ENCODE measurements at regions not wholly inside any gene's neighbourhood (a gene's known extent, or its start where the extent isn't known, plus 50 kb on each side); places are given as distances from the start of the nearest gene placed in this dataset.

GRCh38 chr10:107442035-107442505, 277.6 kb upstream of the SORCS1 start:
- TF ChIP-seq CTCF (conservative IDR thresholded peaks at IDR 0.05; ENCODE audit: low read depth, low read length), result no peak
- no peak overlapping the region for H3K9ac ChIP-seq
- H3K4me3 ChIP-seq (IDR thresholded peaks at IDR 0.05; ENCODE audit: insufficient read depth, low read depth, low read length), result no peak overlapping the region
- H3K27ac ChIP-seq, result no peak overlapping the region
- H2AFZ ChIP-seq (ENCODE audit: low read depth), result no peak overlapping the region
- H3K36me3 ChIP-seq (ENCODE audit: insufficient read depth), result no peaks in the 10 kb centered on the region
- no peaks in the 10 kb centered on the region for H3K27me3 ChIP-seq (ENCODE audit: insufficient read depth, low read depth)
- no peaks in the 10 kb centered on the region for H3K79me2 ChIP-seq (ENCODE audit: insufficient read depth, low read depth)
- H3K4me2 ChIP-seq, result no peak overlapping the region
- H3K4me1 ChIP-seq (ENCODE audit: low read depth, poor library complexity, severe bottlenecking), result no peaks in the 10 kb centered on the region
- H4K20me1 ChIP-seq (ENCODE audit: insufficient read depth), result no peaks in the 10 kb centered on the region

- Histone ChIP-seq H3K36me3 (ENCODE audit: insufficient read depth) (no peaks in the 10 kb centered on the region), H3K79me2 (ENCODE audit: insufficient read depth, low read depth) (no peaks in the 10 kb centered on the region), H3K27me3 (ENCODE audit: insufficient read depth, low read depth) (no peaks in the 10 kb centered on the region), H3K9ac (no peak overlapping the region), H3K27ac (no peak overlapping the region), H3K4me1 (ENCODE audit: low read depth, poor library complexity, severe bottlenecking) (no peaks in the 10 kb centered on the region), H3K4me2 (no peak overlapping the region), H2AFZ (ENCODE audit: low read depth) (no peak overlapping the region), H4K20me1 (ENCODE audit: insufficient read depth) (no peaks in the 10 kb centered on the region), H3K4me3 (IDR thresholded peaks at IDR 0.05; ENCODE audit: insufficient read depth, low read depth, low read length) (no peak overlapping the region)
- TF ChIP-seq CTCF (conservative IDR thresholded peaks at IDR 0.05; ENCODE audit: low read depth, low read length), result no peak
These were observed 276.2 kb upstream of the SORCS1 start for GRCh38 chr10:107440741-107441140.

GRCh38 chr10:107437921-107438320, 273.4 kb upstream of the SORCS1 start:
- no peak overlapping the region for H3K27ac ChIP-seq

GRCh38 chr10:107436568-107436967, 272.1 kb upstream of the SORCS1 start:
- Histone ChIP-seq H3K4me1 (ENCODE audit: low read depth, poor library complexity, severe bottlenecking) (no peaks in the 10 kb centered on the region), H3K9ac (no peak overlapping the region), H3K36me3 (ENCODE audit: insufficient read depth) (no peaks in the 10 kb centered on the region), H4K20me1 (ENCODE audit: insufficient read depth) (no peaks in the 10 kb centered on the region), H3K79me2 (ENCODE audit: insufficient read depth, low read depth) (no peaks in the 10 kb centered on the region), H3K4me2 (no peak overlapping the region), H3K27me3 (ENCODE audit: insufficient read depth, low read depth) (no peaks in the 10 kb centered on the region), H2AFZ (ENCODE audit: low read depth) (no peak overlapping the region), H3K27ac (no peak overlapping the region), H3K4me3 (IDR thresholded peaks at IDR 0.05; ENCODE audit: insufficient read depth, low read depth, low read length) (no peak overlapping the region)
- no peak for TF ChIP-seq CTCF (conservative IDR thresholded peaks at IDR 0.05; ENCODE audit: low read depth, low read length)

More at GRCh38 chr10:107437921-107438320, 273.4 kb upstream of the SORCS1 start:
- Histone ChIP-seq H3K79me2 (ENCODE audit: insufficient read depth, low read depth) (no peaks in the 10 kb centered on the region), H3K9ac (no peak overlapping the region), H3K4me2 (no peak overlapping the region), H2AFZ (ENCODE audit: low read depth) (no peak overlapping the region), H3K4me3 (IDR thresholded peaks at IDR 0.05; ENCODE audit: insufficient read depth, low read depth, low read length) (no peak overlapping the region), H4K20me1 (ENCODE audit: insufficient read depth) (no peaks in the 10 kb centered on the region), H3K27me3 (ENCODE audit: insufficient read depth, low read depth) (no peaks in the 10 kb centered on the region), H3K36me3 (ENCODE audit: insufficient read depth) (no peaks in the 10 kb centered on the region), H3K4me1 (ENCODE audit: low read depth, poor library complexity, severe bottlenecking) (no peaks in the 10 kb centered on the region)
- no peak for TF ChIP-seq CTCF (conservative IDR thresholded peaks at IDR 0.05; ENCODE audit: low read depth, low read length)

Measured in KMS-11 (cell line).